ENCODE measurements at regions not wholly inside any gene's neighbourhood (a gene's known extent, or its start where the extent isn't known, plus 50 kb on each side); places are given as distances from the start of the nearest gene placed in this dataset.

GRCh38 chr20:57070296-57070695 is 196.1 kb downstream of the BMP7 start:
- no peak overlapping the region for H3K27ac ChIP-seq (ENCODE audit: low read depth, low read length, poor library complexity, severe bottlenecking)
- ChIA-PET CTCF (no interaction called here), POLR2A (ENCODE audit: low non-redundant PET) (no interaction called here)
- H3K27me3 ChIP-seq (replicated peaks; ENCODE audit: insufficient read depth, low read depth, low read length, poor library complexity), result peaks cover 66% of the 10 kb centered on the region
- intact Hi-C loops (cut with micrococcal nuclease; ENCODE audit: unreplicated experiment), result no loop called here
- TF ChIP-seq EZH2 (IDR thresholded peaks at IDR 0.05; ENCODE audit: borderline replicate concordance, low read depth, low read length, poor library complexity, severe bottlenecking) (no peak), CTCF (conservative IDR thresholded peaks at IDR 0.05; ENCODE audit: low read depth, low read length) (no peak)
- DNase-seq (ENCODE audit: low spot score), result no peak
- H3K36me3 ChIP-seq (ENCODE audit: insufficient read depth, low read length, poor library complexity, severe bottlenecking), result no peaks in the 10 kb centered on the region
- peaks cover 7% of the 10 kb centered on the region for H3K4me1 ChIP-seq (ENCODE audit: insufficient read depth, low read length, poor library complexity, severe bottlenecking)
- H3K4me3 ChIP-seq (ENCODE audit: low read depth, low read length, poor library complexity, severe bottlenecking), result no peak overlapping the region
- no peaks in the 10 kb centered on the region for H3K9me3 ChIP-seq (ENCODE audit: low read depth, low read length, poor library complexity, severe bottlenecking)
- BruUV-seq (replicated peaks), result no TSS peak

- H3K4me3 ChIP-seq (ENCODE audit: low read depth, low read length, poor library complexity, severe bottlenecking), result no peak overlapping the region
- H3K27me3 ChIP-seq (replicated peaks; ENCODE audit: insufficient read depth, low read depth, low read length, poor library complexity), result peaks cover 66% of the 10 kb centered on the region
- intact Hi-C loops (cut with micrococcal nuclease; ENCODE audit: unreplicated experiment), result no loop called here
- DNase-seq (ENCODE audit: low spot score), result no peak
- ChIA-PET CTCF (no interaction called here), POLR2A (ENCODE audit: low non-redundant PET) (no interaction called here)
- no peak for TF ChIP-seq CTCF (conservative IDR thresholded peaks at IDR 0.05; ENCODE audit: low read depth, low read length)
- TF ChIP-seq EZH2 (IDR thresholded peaks at IDR 0.05; ENCODE audit: borderline replicate concordance, low read depth, low read length, poor library complexity, severe bottlenecking), result no peak
- BruUV-seq (replicated peaks), result no TSS peak
- no peaks in the 10 kb centered on the region for H3K36me3 ChIP-seq (ENCODE audit: insufficient read depth, low read length, poor library complexity, severe bottlenecking)
- peaks cover 7% of the 10 kb centered on the region for H3K4me1 ChIP-seq (ENCODE audit: insufficient read depth, low read length, poor library complexity, severe bottlenecking)
- no peak overlapping the region for H3K27ac ChIP-seq (ENCODE audit: low read depth, low read length, poor library complexity, severe bottlenecking)
- no peaks in the 10 kb centered on the region for H3K9me3 ChIP-seq (ENCODE audit: low read depth, low read length, poor library complexity, severe bottlenecking)
Measured at GRCh38 chr20:57071283-57071731, 195.1 kb downstream of the BMP7 start.

DNA sequence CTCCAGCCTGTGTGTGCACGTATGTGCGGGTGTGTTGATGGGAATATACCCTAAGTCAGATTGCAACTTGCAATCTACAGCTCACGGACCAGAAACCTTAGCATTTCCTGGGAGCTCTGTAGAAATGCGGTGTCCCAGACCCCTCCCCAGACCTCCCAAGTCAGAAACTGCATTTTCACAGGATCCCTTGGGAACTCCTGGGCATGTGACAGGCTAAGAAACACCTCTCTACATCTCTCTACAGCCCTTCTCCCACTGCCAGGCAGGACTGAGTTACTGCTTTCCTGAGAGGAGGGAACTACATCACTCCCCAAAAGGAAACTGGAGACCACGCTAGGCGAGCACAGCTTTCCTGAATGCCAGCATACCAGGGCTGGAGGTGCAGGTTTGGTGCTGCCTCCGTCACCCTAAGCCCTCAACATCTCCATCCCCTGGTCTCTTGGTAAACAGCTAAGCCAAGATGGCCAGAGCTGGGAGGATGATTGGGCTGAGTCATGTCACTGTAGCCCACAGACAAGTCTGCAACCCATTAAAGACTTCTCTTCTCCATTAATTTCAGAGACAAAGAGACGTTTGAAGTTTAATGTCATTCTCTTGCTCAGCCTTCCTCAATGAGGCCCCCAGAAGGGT is 194.4 kb downstream of the BMP7 start:
- H3K36me3 ChIP-seq (ENCODE audit: insufficient read depth, low read length, poor library complexity, severe bottlenecking), result no peaks in the 10 kb centered on the region
- POLR2A ChIA-PET (ENCODE audit: low non-redundant PET), result no interaction called here
- H3K4me3 ChIP-seq (ENCODE audit: low read depth, low read length, poor library complexity, severe bottlenecking), result no peak overlapping the region
- BruUV-seq (replicated peaks), result no TSS peak
- no peak for DNase-seq (ENCODE audit: low spot score)
- peaks cover 7% of the 10 kb centered on the region for H3K4me1 ChIP-seq (ENCODE audit: insufficient read depth, low read length, poor library complexity, severe bottlenecking)
- CTCF ChIA-PET, result no interaction called here
- H3K27ac ChIP-seq (ENCODE audit: low read depth, low read length, poor library complexity, severe bottlenecking), result no peak overlapping the region
- no peaks in the 10 kb centered on the region for H3K9me3 ChIP-seq (ENCODE audit: low read depth, low read length, poor library complexity, severe bottlenecking)
- TF ChIP-seq CTCF (conservative IDR thresholded peaks at IDR 0.05; ENCODE audit: low read depth, low read length), result no peak
- no peak for TF ChIP-seq EZH2 (IDR thresholded peaks at IDR 0.05; ENCODE audit: borderline replicate concordance, low read depth, low read length, poor library complexity, severe bottlenecking)
- intact Hi-C loops (cut with micrococcal nuclease; ENCODE audit: unreplicated experiment), result no loop called here
- peaks cover 66% of the 10 kb centered on the region for H3K27me3 ChIP-seq (replicated peaks; ENCODE audit: insufficient read depth, low read depth, low read length, poor library complexity)
